Thoracic aorta (tissue), 2 donors: ENCODE measurements at regions not wholly inside any gene's neighbourhood (a gene's known extent, or its start where the extent isn't known, plus 50 kb on each side); places are given as distances from the start of the nearest gene placed in this dataset.

ENCODE experiments used
- ATAC-seq: fragments of 150-250 bp; one replicate; pipeline ENCODE4 v1.8.0; 2017; ENCODE audit warnings: low read depth; ENCODE audit not compliant: insufficient number of reproducible peaks, low FRiP score
- DNase-seq: peaks from one replicate; pipeline ENCODE4 v3.0.0-alpha.2; 2020; ENCODE audit warnings: low spot score
- H3K27ac ChIP-seq, 2 donors: fragments of 200-600 bp; sonication (generic); 1 replicate in 1 of 2; 2 replicates in 1 of 2; pipeline ENCODE4 v1.5.1; 2016; ENCODE audit warnings: mild to moderate bottlenecking in 2 of 2, moderate library complexity in 2 of 2
- H3K27me3 ChIP-seq: fragments of 200-600 bp; sonication (generic); replicated peaks from 2 replicates; pipeline ENCODE4 v1.6.0; 2016; ENCODE audit warnings: mild to moderate bottlenecking; ENCODE audit not compliant: insufficient read depth
- H3K36me3 ChIP-seq: fragments of 200-600 bp; sonication (generic); one replicate; pipeline ENCODE4 v1.5.1; 2016
- H3K4me1 ChIP-seq, 2 donors: fragments of 200-600 bp; sonication (generic); 1 replicate in 1 of 2; 2 replicates in 1 of 2; pipeline versions ENCODE4 v1.5.1 to v1.6.0; 2016; ENCODE audit warnings: low read depth in 2 of 2, mild to moderate bottlenecking in 1 of 2; ENCODE audit not compliant: control insufficient read depth in 1 of 2
- H3K4me3 ChIP-seq: fragments of 200-600 bp; sonication (generic); 2 replicates; pipeline ENCODE4 v1.5.1; 2016; ENCODE audit warnings: mild to moderate bottlenecking
- H3K9me3 ChIP-seq: fragments of 200-600 bp; sonication (generic); 2 replicates; pipeline ENCODE4 v1.5.1; 2016
- CTCF ChIP-seq: fragments of 200-600 bp; sonication (generic); IDR thresholded peaks from one replicate; pipeline ENCODE4 v1.5.1; 2019; ENCODE audit warnings: antibody characterized with exemption

DNA sequence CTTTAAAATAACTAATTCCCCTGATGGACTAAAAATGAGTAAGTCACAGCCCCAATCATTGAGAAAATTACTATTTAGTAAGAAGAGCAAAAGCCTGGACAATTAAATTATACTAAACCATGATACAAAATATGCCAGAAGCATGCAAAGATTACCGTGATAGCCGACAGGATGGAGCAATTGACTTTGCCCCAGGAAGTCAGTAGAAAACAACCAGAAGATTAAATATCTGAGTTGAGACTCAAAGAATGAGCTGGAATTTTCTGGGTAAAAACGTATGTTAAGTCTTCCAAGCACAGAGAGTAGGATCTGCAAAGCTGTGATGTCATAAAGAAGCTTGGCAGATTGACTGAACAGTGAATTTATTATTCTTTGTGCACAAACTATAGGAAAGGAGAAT, 816.1 kb upstream of the TENM3 start:
- Histone ChIP-seq H3K4me3 (no peak overlapping the region), H3K36me3 (no peaks in the 10 kb centered on the region), H3K27me3 (no peaks in the 10 kb centered on the region), H3K27ac (no peak overlapping the region), H3K9me3 (no peaks in the 10 kb centered on the region), H3K4me1 (no peaks in the 10 kb centered on the region)
- DNase-seq = no peak
- TF ChIP-seq CTCF = no peak
- no peak for ATAC-seq

GRCh38 chr4:181431006-181431405, 812.2 kb upstream of the TENM3 start:
- H3K27me3 ChIP-seq = no peaks in the 10 kb centered on the region
- no peaks in the 10 kb centered on the region for H3K4me1 ChIP-seq
- no peaks in the 10 kb centered on the region for H3K36me3 ChIP-seq
- no peak overlapping the region for H3K4me3 ChIP-seq
- H3K9me3 ChIP-seq = no peaks in the 10 kb centered on the region
- DNase-seq (no peak), ATAC-seq (no peak)
- TF ChIP-seq CTCF = no peak
- H3K27ac ChIP-seq = no peak overlapping the region

GRCh38 chr4:181431661-181432060, 811.5 kb upstream of the TENM3 start:
- H3K27ac ChIP-seq = no peak overlapping the region
- H3K4me3 ChIP-seq = no peak overlapping the region
- H3K36me3 ChIP-seq = no peaks in the 10 kb centered on the region
- no peaks in the 10 kb centered on the region for H3K27me3 ChIP-seq
- DNase-seq (no peak), ATAC-seq (no peak)
- no peaks in the 10 kb centered on the region for H3K9me3 ChIP-seq
- no peak for TF ChIP-seq CTCF
- no peaks in the 10 kb centered on the region for H3K4me1 ChIP-seq

GRCh38 chr4:181432335-181432734, 810.9 kb upstream of the TENM3 start:
- H3K4me1 ChIP-seq = no peaks in the 10 kb centered on the region
- H3K27me3 ChIP-seq = no peaks in the 10 kb centered on the region
- H3K27ac ChIP-seq = no peak overlapping the region
- no peaks in the 10 kb centered on the region for H3K9me3 ChIP-seq
- TF ChIP-seq CTCF = no peak
- DNase-seq (no peak), ATAC-seq (no peak)
- H3K4me3 ChIP-seq = no peak overlapping the region
- H3K36me3 ChIP-seq = no peaks in the 10 kb centered on the region

DNA sequence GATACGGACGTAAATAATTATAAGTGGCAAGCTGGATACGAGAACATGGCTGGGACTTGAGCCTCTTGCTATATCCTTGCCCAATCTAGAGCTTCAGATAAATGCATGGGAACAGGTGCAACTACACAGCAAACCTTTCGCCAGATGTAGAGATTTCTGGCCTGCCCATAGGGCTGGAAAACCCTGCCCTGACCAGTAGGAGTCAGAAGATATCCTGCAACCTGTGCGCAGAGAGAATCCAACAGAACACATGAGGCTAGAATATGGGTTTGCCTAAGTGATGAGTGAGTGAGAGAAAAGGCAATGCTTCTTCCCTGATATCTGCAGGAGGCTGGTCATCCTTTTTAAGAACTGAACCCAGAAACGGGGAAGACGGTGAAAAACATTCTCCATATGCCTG, 805.3 kb upstream of the TENM3 start:
- Histone ChIP-seq H3K36me3 (no peaks in the 10 kb centered on the region), H3K27me3 (no peaks in the 10 kb centered on the region), H3K27ac (no peak overlapping the region), H3K4me1 (no peaks in the 10 kb centered on the region), H3K4me3 (no peak overlapping the region), H3K9me3 (no peaks in the 10 kb centered on the region)
- TF ChIP-seq CTCF = no peak
- ATAC-seq (no peak), DNase-seq (no peak)
